Natural killer cell (primary cell): ENCODE measurements at regions not wholly inside any gene's neighbourhood (a gene's known extent, or its start where the extent isn't known, plus 50 kb on each side); places are given as distances from the start of the nearest gene placed in this dataset.

Experiments used
- ATAC-seq, 3 donors: fragments of 150-1000 bp in 2 of 3; fragments of 200-7000 bp in 1 of 3; cut with Tn5 transposase; 1 replicate in 1 of 3; 2 replicates in 2 of 3; pipeline ENCODE4 v1.10.0; 2021; ENCODE audit warnings: mild to moderate bottlenecking in 2 of 3, moderate library complexity in 2 of 3
- DNase-seq, 2 donors: peaks; one replicate each; pipeline versions ENCODE4 v3.0.0 to v3.0.0-alpha.2; 2013 to 2021; ENCODE audit warnings: mixed read lengths in 1 of 2
- H3K27ac ChIP-seq: one replicate; pipeline ENCODE4 v1.5.1; 2013; ENCODE audit warnings: mild to moderate bottlenecking, low read length
- H3K27me3 ChIP-seq: one replicate; pipeline ENCODE4 v1.6.1; 2013; ENCODE audit warnings: low read length; ENCODE audit not compliant: control insufficient read depth, insufficient read depth
- H3K36me3 ChIP-seq: one replicate; pipeline ENCODE4 v1.6.1; 2013; ENCODE audit warnings: low read length; ENCODE audit not compliant: control insufficient read depth, insufficient read depth
- H3K4me1 ChIP-seq: one replicate; pipeline ENCODE4 v1.6.1; 2013; ENCODE audit warnings: low read length; ENCODE audit not compliant: control insufficient read depth, insufficient read depth
- H3K4me3 ChIP-seq: one replicate; pipeline ENCODE4 v1.5.1; 2013; ENCODE audit warnings: low read length
- H3K9me3 ChIP-seq: one replicate; pipeline ENCODE4 v1.6.1; 2013; ENCODE audit warnings: low read length; ENCODE audit not compliant: control insufficient read depth, insufficient read depth
- H3K27ac Mint-ChIP-seq, 2 donors: one replicate each; pipeline ENCODE4 v1.8.0; 2022; ENCODE audit warnings: mild to moderate bottlenecking in 2 of 2, mixed read lengths in 2 of 2, moderate library complexity in 1 of 2
- H3K27me3 Mint-ChIP-seq, 2 donors: one replicate each; pipeline ENCODE4 v1.8.0; 2022; ENCODE audit warnings: low read depth in 2 of 2, mixed read lengths in 2 of 2
- H3K36me3 Mint-ChIP-seq: one replicate; pipeline ENCODE4 v1.8.0; 2022; ENCODE audit warnings: mixed read lengths
- H3K4me1 Mint-ChIP-seq, 2 donors: one replicate each; pipeline ENCODE4 v1.8.0; 2022; ENCODE audit warnings: mixed read lengths in 2 of 2
- H3K4me3 Mint-ChIP-seq: one replicate; pipeline ENCODE4 v1.8.0; 2022; ENCODE audit warnings: mild to moderate bottlenecking, moderate library complexity, mixed read lengths
- H3K9me3 Mint-ChIP-seq, 2 donors: one replicate each; pipeline ENCODE4 v1.8.0; 2022; ENCODE audit warnings: mixed read lengths in 2 of 2
- CTCF ChIP-seq: fragments of 200-600 bp; IDR thresholded peaks from one replicate; pipeline ENCODE4 v1.8.0; 2022; ENCODE audit warnings: antibody characterized with exemption
- WGBS: methylation state at CpG from one replicate; pipeline ENCODE4 v1.1.7; 2013; ENCODE audit warnings: missing lambda C conversion rate; ENCODE audit not compliant: insufficient coverage; 5-methylcytosine and 5-hydroxymethylcytosine counted together
- intact Hi-C: fragments of 100-400 bp; cut with micrococcal nuclease; formaldehyde crosslinking; loops from one replicate; pipeline ENCODE4 v1.14.2; 2022

GRCh38 chr6:27158316-27158643, 89.2 kb upstream of the PRSS16 start:
- Mint-ChIP-seq H3K4me3 (peak overlapping the region; percentile 89), H3K9me3 (no peaks in the 10 kb centered on the region), H3K4me1 (peaks cover 29 to 36% of the 10 kb centered on the region in 2 donors), H3K36me3 (no peaks in the 10 kb centered on the region), H3K27me3 (peaks cover 0 to 7% of the 10 kb centered on the region in 2 donors), H3K27ac (peak overlapping the region; percentile 90 to 91)
- Histone ChIP-seq H3K36me3 (no peaks in the 10 kb centered on the region), H3K4me3 (no peak overlapping the region), H3K27ac (no peak overlapping the region), H3K27me3 (no peaks in the 10 kb centered on the region), H3K9me3 (no peaks in the 10 kb centered on the region), H3K4me1 (peaks cover 13% of the 10 kb centered on the region)
- TF ChIP-seq CTCF, result no peak
- intact Hi-C loops, result loop anchor here (1.0 to 5.0 kb wide), 3 partner anchors 31 to 551 kb away; no protein-coding TSS in a partner anchor
- 72% methylated on average over 4 of the region's 4 CpGs for WGBS
- no peak for ATAC-seq
- DNase-seq, result no peak

- no peak overlapping the region for H3K27ac ChIP-seq
- no peaks in the 10 kb centered on the region for H3K9me3 ChIP-seq
- intact Hi-C loops, result loop anchor here (5.0 kb wide), 2 partner anchors 358 to 552 kb away; no protein-coding TSS in a partner anchor
- no peak for TF ChIP-seq CTCF
- WGBS, result 95% methylated on average over 2 of the region's 2 CpGs
- peaks cover 13% of the 10 kb centered on the region for H3K4me1 ChIP-seq
- ATAC-seq, result no peak
- no peaks in the 10 kb centered on the region for H3K27me3 ChIP-seq
- no peak overlapping the region for H3K27ac Mint-ChIP-seq
- H3K9me3 Mint-ChIP-seq, result no peaks in the 10 kb centered on the region
- H3K4me1 Mint-ChIP-seq, result peaks cover 29 to 31% of the 10 kb centered on the region in 2 donors
- H3K36me3 Mint-ChIP-seq, result no peaks in the 10 kb centered on the region
- no peak overlapping the region for H3K4me3 ChIP-seq
- H3K36me3 ChIP-seq, result no peaks in the 10 kb centered on the region
- DNase-seq, result no peak
- H3K4me3 Mint-ChIP-seq, result no peak overlapping the region
- H3K27me3 Mint-ChIP-seq, result peaks cover 0 to 7% of the 10 kb centered on the region in 2 donors
Measured at GRCh38 chr6:27159725-27160124, 87.8 kb upstream of the PRSS16 start.

GRCh38 chr6:27161115-27161514, 86.4 kb upstream of the PRSS16 start:
- DNase-seq (no peak), ATAC-seq (no peak)
- TF ChIP-seq CTCF, result no peak
- Histone ChIP-seq H3K9me3 (no peaks in the 10 kb centered on the region), H3K36me3 (no peaks in the 10 kb centered on the region), H3K4me3 (no peak overlapping the region), H3K4me1 (peaks cover 13% of the 10 kb centered on the region), H3K27ac (no peak overlapping the region), H3K27me3 (no peaks in the 10 kb centered on the region)
- Mint-ChIP-seq H3K4me1 (peaks cover 29 to 30% of the 10 kb centered on the region in 2 donors), H3K27me3 (peaks cover 0 to 7% of the 10 kb centered on the region in 2 donors), H3K9me3 (no peaks in the 10 kb centered on the region), H3K27ac (peak overlapping the region in 1 of 2 donors; percentile 52), H3K36me3 (no peaks in the 10 kb centered on the region), H3K4me3 (no peak overlapping the region)
- intact Hi-C loops, result no loop called here
- whole genome bisulfite sequencing, result no CpG with 5 or more reads among the region's 1 CpG

GRCh38 chr6:27161603-27161945, 85.9 kb upstream of the PRSS16 start:
- peaks cover 25 to 26% of the 10 kb centered on the region in 2 donors for H3K4me1 Mint-ChIP-seq
- Histone ChIP-seq H3K27me3 (no peaks in the 10 kb centered on the region), H3K27ac (no peak overlapping the region), H3K4me3 (no peak overlapping the region), H3K4me1 (peaks cover 13% of the 10 kb centered on the region), H3K9me3 (no peaks in the 10 kb centered on the region), H3K36me3 (no peaks in the 10 kb centered on the region)
- peaks cover 0 to 7% of the 10 kb centered on the region in 2 donors for H3K27me3 Mint-ChIP-seq
- no peaks in the 10 kb centered on the region for H3K36me3 Mint-ChIP-seq
- DNase-seq (no peak), ATAC-seq (no peak)
- peak overlapping the region; percentile 74 for H3K4me3 Mint-ChIP-seq
- intact Hi-C loops, result no loop called here
- no peak for TF ChIP-seq CTCF
- H3K9me3 Mint-ChIP-seq, result no peaks in the 10 kb centered on the region
- 59% methylated on average over 4 of the region's 4 CpGs for WGBS
- H3K27ac Mint-ChIP-seq, result peak overlapping the region; percentile 52 to 83
